Neural progenitor cell (in vitro differentiated cells): ENCODE measurements at regions not wholly inside any gene's neighbourhood (a gene's known extent, or its start where the extent isn't known, plus 50 kb on each side); places are given as distances from the start of the nearest gene placed in this dataset.

Experiments used
- EZH2 ChIP-seq: fragments of 200-600 bp; sonication (generic); IDR thresholded peaks from 2 replicates; pipeline ENCODE4 v1.6.1; 2017; ENCODE audit warnings: antibody characterized with exemption, mild to moderate bottlenecking, moderate library complexity
- EZH2phosphoT487 ChIP-seq: fragments of 200-600 bp; sonication (generic); IDR thresholded peaks from 2 replicates; pipeline ENCODE4 v1.6.1; 2017; ENCODE audit warnings: antibody characterized with exemption
- TF ChIP-seq, protein P1 (sequence below): fragments of 200-600 bp; sonication (generic); IDR thresholded peaks from 2 replicates; pipeline ENCODE4 v1.5.1; 2017; ENCODE audit warnings: antibody characterized with exemption, mild to moderate bottlenecking

DNA sequence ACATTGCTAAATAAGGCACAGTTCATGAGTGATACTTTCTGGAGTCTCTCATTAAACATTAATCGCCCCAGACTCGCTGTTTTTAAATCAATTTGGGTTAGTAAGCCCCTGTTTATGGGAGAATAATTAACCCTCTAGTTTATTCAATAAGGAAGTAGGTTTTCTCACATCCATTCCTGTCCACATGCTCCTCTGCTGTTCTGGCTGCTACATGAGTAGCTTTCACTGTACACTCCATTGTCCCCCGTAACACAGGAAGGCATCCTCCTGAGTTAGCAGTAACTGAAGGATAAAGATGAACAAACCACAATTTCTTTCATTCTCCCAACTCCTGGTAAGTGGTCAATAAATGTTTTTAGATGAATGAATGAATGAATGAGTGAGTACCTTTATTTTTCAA lies 378.5 kb downstream of the DIPK2A start:
- TF ChIP-seq, protein P1, sequence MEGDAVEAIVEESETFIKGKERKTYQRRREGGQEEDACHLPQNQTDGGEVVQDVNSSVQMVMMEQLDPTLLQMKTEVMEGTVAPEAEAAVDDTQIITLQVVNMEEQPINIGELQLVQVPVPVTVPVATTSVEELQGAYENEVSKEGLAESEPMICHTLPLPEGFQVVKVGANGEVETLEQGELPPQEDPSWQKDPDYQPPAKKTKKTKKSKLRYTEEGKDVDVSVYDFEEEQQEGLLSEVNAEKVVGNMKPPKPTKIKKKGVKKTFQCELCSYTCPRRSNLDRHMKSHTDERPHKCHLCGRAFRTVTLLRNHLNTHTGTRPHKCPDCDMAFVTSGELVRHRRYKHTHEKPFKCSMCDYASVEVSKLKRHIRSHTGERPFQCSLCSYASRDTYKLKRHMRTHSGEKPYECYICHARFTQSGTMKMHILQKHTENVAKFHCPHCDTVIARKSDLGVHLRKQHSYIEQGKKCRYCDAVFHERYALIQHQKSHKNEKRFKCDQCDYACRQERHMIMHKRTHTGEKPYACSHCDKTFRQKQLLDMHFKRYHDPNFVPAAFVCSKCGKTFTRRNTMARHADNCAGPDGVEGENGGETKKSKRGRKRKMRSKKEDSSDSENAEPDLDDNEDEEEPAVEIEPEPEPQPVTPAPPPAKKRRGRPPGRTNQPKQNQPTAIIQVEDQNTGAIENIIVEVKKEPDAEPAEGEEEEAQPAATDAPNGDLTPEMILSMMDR: no peak
- no peak for TF ChIP-seq EZH2phosphoT487
- no peak for TF ChIP-seq EZH2
